Neural progenitor cell (in vitro differentiated cells): ENCODE measurements at regions not wholly inside any gene's neighbourhood (a gene's known extent, or its start where the extent isn't known, plus 50 kb on each side); places are given as distances from the start of the nearest gene placed in this dataset.

Experiments
- DNase-seq: peaks from one replicate; pipeline ENCODE4 v3.0.0-alpha.2; 2016; ENCODE audit warnings: low spot score
- H2AFZ ChIP-seq: fragments of 200-600 bp; sonication (generic); replicated peaks from 2 replicates; pipeline ENCODE4 v1.6.1; 2016; ENCODE audit warnings: antibody characterized with exemption
- H3F3A ChIP-seq: fragments of 200-600 bp; sonication (generic); 2 replicates; pipeline ENCODE4 v1.6.1; 2016; ENCODE audit warnings: antibody characterized with exemption, low read depth
- H3K27ac ChIP-seq: fragments of 200-600 bp; sonication (generic); 2 replicates; pipeline ENCODE4 v1.5.1; 2016; ENCODE audit warnings: mild to moderate bottlenecking
- H3K27me3 ChIP-seq: fragments of 200-600 bp; sonication (generic); 2 replicates; pipeline ENCODE4 v1.6.1; 2016; ENCODE audit warnings: mild to moderate bottlenecking, moderate library complexity
- H3K36me3 ChIP-seq: fragments of 200-600 bp; sonication (generic); 2 replicates; pipeline ENCODE4 v1.5.1; 2016
- H3K4me1 ChIP-seq: fragments of 200-600 bp; sonication (generic); 2 replicates; pipeline ENCODE4 v1.6.1; 2016; ENCODE audit warnings: mixed run types
- H3K4me2 ChIP-seq: fragments of 200-600 bp; sonication (generic); 2 replicates; pipeline ENCODE4 v1.6.1; 2016
- H3K4me3 ChIP-seq: fragments of 200-600 bp; sonication (generic); 2 replicates; pipeline ENCODE4 v1.5.1; 2016
- H3K79me2 ChIP-seq: fragments of 200-600 bp; sonication (generic); 2 replicates; pipeline ENCODE4 v1.6.1; 2016; ENCODE audit warnings: low read depth
- H3K9ac ChIP-seq: fragments of 200-600 bp; sonication (generic); 2 replicates; pipeline ENCODE4 v1.6.1; 2016
- H3K9me3 ChIP-seq: fragments of 200-600 bp; sonication (generic); 2 replicates; pipeline ENCODE4 v1.5.1; 2016; ENCODE audit warnings: low read depth
- H4K20me1 ChIP-seq: fragments of 200-600 bp; sonication (generic); 2 replicates; pipeline ENCODE4 v1.6.1; 2016; ENCODE audit warnings: low read depth
- H3K27ac Mint-ChIP-seq: 3 replicates; pipeline ENCODE4 v1.8.0; 2021; ENCODE audit warnings: mixed read lengths
- H3K27me3 Mint-ChIP-seq: 2 replicates; pipeline ENCODE4 v1.8.0; 2022; ENCODE audit warnings: low read depth, mild to moderate bottlenecking, inconsistent platforms, moderate library complexity, mixed read lengths; ENCODE audit not compliant: insufficient read depth
- H3K36me3 Mint-ChIP-seq: 3 replicates; pipeline ENCODE4 v1.8.0; 2021; ENCODE audit warnings: mixed read lengths
- H3K4me1 Mint-ChIP-seq: 3 replicates; pipeline ENCODE4 v1.8.0; 2021; ENCODE audit warnings: mixed read lengths
- H3K4me3 Mint-ChIP-seq: 3 replicates; pipeline ENCODE4 v1.8.0; 2021; ENCODE audit warnings: mild to moderate bottlenecking, moderate library complexity, mixed read lengths
- H3K9me3 Mint-ChIP-seq: 3 replicates; pipeline ENCODE4 v1.8.0; 2020; ENCODE audit warnings: mixed read lengths
- CTCF ChIP-seq: fragments of 200-600 bp; sonication (generic); IDR thresholded peaks from 2 replicates; pipeline ENCODE4 v1.5.1; 2017; ENCODE audit warnings: antibody characterized with exemption, mild to moderate bottlenecking
- EZH2 ChIP-seq: fragments of 200-600 bp; sonication (generic); IDR thresholded peaks from 2 replicates; pipeline ENCODE4 v1.6.1; 2017; ENCODE audit warnings: antibody characterized with exemption, mild to moderate bottlenecking, moderate library complexity
- EZH2phosphoT487 ChIP-seq: fragments of 200-600 bp; sonication (generic); IDR thresholded peaks from 2 replicates; pipeline ENCODE4 v1.6.1; 2017; ENCODE audit warnings: antibody characterized with exemption

- H3K27me3 Mint-ChIP-seq, result peaks cover 3% of the 10 kb centered on the region
- H3K79me2 ChIP-seq, result no peaks in the 10 kb centered on the region
- H3K36me3 ChIP-seq, result no peaks in the 10 kb centered on the region
- H3K4me1 Mint-ChIP-seq, result no peaks in the 10 kb centered on the region
- no peaks in the 10 kb centered on the region for H3K36me3 Mint-ChIP-seq
- H3K4me3 ChIP-seq, result no peak overlapping the region
- TF ChIP-seq EZH2phosphoT487 (no peak), EZH2 (no peak), CTCF (no peak)
- H3K4me2 ChIP-seq, result no peak overlapping the region
- no peaks in the 10 kb centered on the region for H3K27me3 ChIP-seq
- no peak overlapping the region for H3K27ac ChIP-seq
- no peak overlapping the region for H3K9ac ChIP-seq
- no peaks in the 10 kb centered on the region for H3K9me3 ChIP-seq
- no peaks in the 10 kb centered on the region for H3K4me1 ChIP-seq
- H2AFZ ChIP-seq, result no peak overlapping the region
- H3K9me3 Mint-ChIP-seq, result peaks cover 16% of the 10 kb centered on the region
- no peak for DNase-seq
- no peak overlapping the region for H3K27ac Mint-ChIP-seq
- no peaks in the 10 kb centered on the region for H3F3A ChIP-seq
- no peaks in the 10 kb centered on the region for H4K20me1 ChIP-seq
- no peak overlapping the region for H3K4me3 Mint-ChIP-seq
Observed at GRCh38 chr22:47565607-47566006, 803.2 kb downstream of the TBC1D22A start.

- H3K4me2 ChIP-seq, result no peak overlapping the region
- Mint-ChIP-seq H3K27me3 (peaks cover 3% of the 10 kb centered on the region), H3K27ac (no peak overlapping the region), H3K4me3 (no peak overlapping the region), H3K4me1 (no peaks in the 10 kb centered on the region), H3K9me3 (peaks cover 16% of the 10 kb centered on the region), H3K36me3 (no peaks in the 10 kb centered on the region)
- no peaks in the 10 kb centered on the region for H3F3A ChIP-seq
- H3K27me3 ChIP-seq, result no peaks in the 10 kb centered on the region
- H4K20me1 ChIP-seq, result no peaks in the 10 kb centered on the region
- no peaks in the 10 kb centered on the region for H3K9me3 ChIP-seq
- H3K9ac ChIP-seq, result no peak overlapping the region
- TF ChIP-seq EZH2, result no peak
- no peak for TF ChIP-seq CTCF
- TF ChIP-seq EZH2phosphoT487, result no peak
- H2AFZ ChIP-seq, result no peak overlapping the region
- H3K4me3 ChIP-seq, result no peak overlapping the region
- no peak for DNase-seq
- H3K36me3 ChIP-seq, result no peaks in the 10 kb centered on the region
- no peak overlapping the region for H3K27ac ChIP-seq
- H3K79me2 ChIP-seq, result no peaks in the 10 kb centered on the region
- H3K4me1 ChIP-seq, result no peaks in the 10 kb centered on the region
Observed at GRCh38 chr22:47564651-47565434, 802.4 kb downstream of the TBC1D22A start.

- TF ChIP-seq EZH2, result no peak
- no peak for TF ChIP-seq CTCF
- TF ChIP-seq EZH2phosphoT487, result no peak
- Histone ChIP-seq H3K4me3 (no peak overlapping the region), H3K79me2 (no peaks in the 10 kb centered on the region), H3K9me3 (no peaks in the 10 kb centered on the region), H3K4me2 (no peak overlapping the region), H3K4me1 (no peaks in the 10 kb centered on the region), H3K27me3 (no peaks in the 10 kb centered on the region), H3K36me3 (no peaks in the 10 kb centered on the region), H3F3A (no peaks in the 10 kb centered on the region), H4K20me1 (no peaks in the 10 kb centered on the region), H3K27ac (no peak overlapping the region), H2AFZ (no peak overlapping the region), H3K9ac (no peak overlapping the region)
- Mint-ChIP-seq H3K9me3 (peaks cover 14% of the 10 kb centered on the region), H3K4me3 (no peak overlapping the region), H3K27me3 (peaks cover 3% of the 10 kb centered on the region), H3K36me3 (no peaks in the 10 kb centered on the region), H3K27ac (no peak overlapping the region), H3K4me1 (no peaks in the 10 kb centered on the region)
- DNase-seq, result no peak
Observed at GRCh38 chr22:47564158-47564450, 801.7 kb downstream of the TBC1D22A start.
